ENCODE measurements at regions not wholly inside any gene's neighbourhood (a gene's known extent, or its start where the extent isn't known, plus 50 kb on each side); places are given as distances from the start of the nearest gene placed in this dataset.

DNA sequence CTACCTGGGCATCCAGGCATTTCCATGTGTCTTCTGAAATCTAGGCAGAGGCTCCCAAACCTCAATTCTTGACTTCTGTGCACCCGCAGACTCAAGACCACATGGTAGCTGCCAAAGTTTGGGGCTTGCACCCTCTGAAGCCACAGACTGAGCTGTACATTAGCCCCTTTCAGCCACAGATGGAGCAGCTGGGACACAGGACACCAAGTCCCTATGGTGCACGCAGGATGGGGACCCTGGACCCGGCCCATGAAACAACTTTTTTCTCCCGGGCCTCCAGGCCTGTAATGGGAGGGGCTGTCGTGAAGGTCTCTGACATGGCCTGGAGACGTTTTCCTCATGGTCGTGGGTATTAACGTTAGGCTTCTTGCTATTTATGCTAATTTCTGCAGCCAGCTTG, 330.0 kb downstream of the RERGL start:
- no peak for DNase-seq (ENCODE audit: low read depth)
- no peak overlapping the region for H3K4me3 ChIP-seq (ENCODE audit: low read depth, low read length)
- TF ChIP-seq, protein P1, sequence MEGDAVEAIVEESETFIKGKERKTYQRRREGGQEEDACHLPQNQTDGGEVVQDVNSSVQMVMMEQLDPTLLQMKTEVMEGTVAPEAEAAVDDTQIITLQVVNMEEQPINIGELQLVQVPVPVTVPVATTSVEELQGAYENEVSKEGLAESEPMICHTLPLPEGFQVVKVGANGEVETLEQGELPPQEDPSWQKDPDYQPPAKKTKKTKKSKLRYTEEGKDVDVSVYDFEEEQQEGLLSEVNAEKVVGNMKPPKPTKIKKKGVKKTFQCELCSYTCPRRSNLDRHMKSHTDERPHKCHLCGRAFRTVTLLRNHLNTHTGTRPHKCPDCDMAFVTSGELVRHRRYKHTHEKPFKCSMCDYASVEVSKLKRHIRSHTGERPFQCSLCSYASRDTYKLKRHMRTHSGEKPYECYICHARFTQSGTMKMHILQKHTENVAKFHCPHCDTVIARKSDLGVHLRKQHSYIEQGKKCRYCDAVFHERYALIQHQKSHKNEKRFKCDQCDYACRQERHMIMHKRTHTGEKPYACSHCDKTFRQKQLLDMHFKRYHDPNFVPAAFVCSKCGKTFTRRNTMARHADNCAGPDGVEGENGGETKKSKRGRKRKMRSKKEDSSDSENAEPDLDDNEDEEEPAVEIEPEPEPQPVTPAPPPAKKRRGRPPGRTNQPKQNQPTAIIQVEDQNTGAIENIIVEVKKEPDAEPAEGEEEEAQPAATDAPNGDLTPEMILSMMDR (IDR thresholded peaks at IDR 0.05; ENCODE audit: insufficient read depth, low read depth, low read length, missing control alignments), result no peak

Measured in GM12865 (cell line).